Germinal center (tissue), 1 donor: ENCODE measurements at regions not wholly inside any gene's neighbourhood (a gene's known extent, or its start where the extent isn't known, plus 50 kb on each side); places are given as distances from the start of the nearest gene placed in this dataset.
A peak's percentile ranks its signal among the peaks of the same experiment; 100 is the strongest.
"Not testable (repeated sequence)": the region's sequence is repeated elsewhere in the genome, so short reads cannot be mapped to it uniquely, and the experiment has no call there.

Experiments used
- DNase-seq: peaks from one replicate; pipeline ENCODE4 v3.0.0; 2012; ENCODE audit warnings: mixed read lengths, low spot score

DNA sequence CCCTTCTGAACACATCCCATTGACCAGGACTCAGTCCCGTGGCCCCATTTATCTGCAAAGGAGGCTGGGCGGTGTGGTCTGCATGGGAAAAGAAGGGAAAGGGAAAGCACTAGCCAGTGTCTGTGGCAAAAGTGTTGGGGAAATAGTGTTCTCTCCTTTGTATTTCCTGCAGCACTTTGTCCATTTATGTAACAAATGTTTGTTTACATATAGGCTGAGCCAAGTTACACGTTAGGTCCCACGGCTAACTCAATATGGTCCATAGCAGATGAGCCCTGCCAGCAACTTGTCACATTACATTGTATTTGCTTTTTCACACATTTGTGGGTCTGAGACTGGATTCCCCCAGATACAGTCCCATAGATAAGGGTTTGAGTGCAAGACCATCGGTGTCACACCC, 260.5 kb downstream of the MSX2 start:
- no peak for DNase-seq

DNA sequence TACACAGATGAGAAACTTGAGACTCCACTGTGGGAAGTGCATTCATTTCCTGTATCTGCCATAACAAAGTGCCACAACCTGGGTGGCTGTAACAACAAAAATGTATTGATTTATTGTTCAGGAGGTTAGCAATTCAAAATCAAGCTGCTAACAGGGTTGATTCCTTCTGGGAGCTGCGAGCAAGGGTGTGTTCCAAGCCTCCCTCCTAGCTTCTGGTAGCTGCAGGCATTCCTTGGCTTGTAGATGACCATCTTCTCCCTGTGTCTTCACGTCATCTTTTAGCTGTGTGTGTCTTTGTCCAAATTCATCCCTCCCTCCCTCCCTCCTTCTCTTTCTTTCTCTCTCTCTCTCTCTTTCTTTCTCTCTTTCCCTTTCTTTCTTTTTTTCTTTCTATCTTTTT, 258.1 kb downstream of the MSX2 start:
- no peak for DNase-seq

DNA sequence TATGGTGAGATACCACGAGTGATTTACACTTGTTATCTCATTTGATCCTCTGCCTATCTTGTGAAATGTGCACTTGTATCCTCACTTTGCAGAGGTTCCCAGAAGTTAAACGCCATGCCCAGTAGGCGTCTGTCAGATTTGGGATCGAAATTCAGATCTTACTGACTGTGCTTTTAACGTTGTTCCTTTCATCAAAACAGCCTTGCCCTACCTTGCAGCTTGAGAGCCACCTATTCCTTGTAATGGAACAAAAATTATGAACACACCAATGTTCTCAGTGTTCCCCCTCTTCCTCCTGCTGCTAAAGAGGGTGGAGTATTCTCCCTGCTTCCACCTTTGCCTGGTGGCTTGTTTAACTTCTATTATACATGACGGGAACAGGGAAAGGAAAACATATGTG, 257.0 kb downstream of the MSX2 start:
- DNase-seq = no peak

DNA sequence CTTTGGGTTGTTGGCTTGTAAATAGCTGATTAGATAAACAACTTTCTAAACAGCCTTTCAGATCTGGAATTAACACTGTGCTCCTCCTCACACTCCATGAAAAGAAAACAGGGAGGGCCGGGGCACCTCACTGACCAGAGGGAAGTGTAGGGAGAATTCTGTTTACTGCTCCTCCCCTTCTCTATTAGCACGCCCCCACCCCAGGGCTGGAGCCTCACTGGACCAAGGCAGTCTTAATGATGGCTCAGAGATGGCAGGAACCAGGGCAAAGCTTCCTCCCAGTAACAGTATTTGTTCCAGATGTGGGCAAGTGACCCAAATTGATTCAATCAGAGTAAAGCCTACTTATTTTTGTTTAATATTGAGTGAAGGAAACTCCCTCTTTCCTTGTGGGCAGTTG, 256.6 kb downstream of the MSX2 start:
- DNase-seq = no peak

DNA sequence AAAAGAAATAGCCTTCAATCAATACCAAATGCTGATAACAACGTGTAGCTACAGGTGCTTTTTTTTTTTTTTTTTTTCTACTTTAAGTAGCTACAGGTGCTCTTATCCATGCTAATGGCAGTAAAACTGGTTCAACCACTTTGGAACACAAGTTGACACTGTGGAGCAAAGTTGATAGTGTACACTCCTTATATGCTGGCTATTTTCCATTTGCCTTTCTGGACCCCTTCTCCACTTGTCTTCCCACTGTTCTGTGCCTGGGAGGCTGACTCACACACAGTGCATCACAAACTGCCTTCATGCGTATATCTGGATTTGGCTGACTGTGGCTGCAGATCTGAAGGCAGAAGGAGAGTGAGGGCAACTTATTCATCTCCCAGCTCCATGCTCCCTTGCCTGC, 247.9 kb downstream of the MSX2 start:
- no peak for DNase-seq

DNA sequence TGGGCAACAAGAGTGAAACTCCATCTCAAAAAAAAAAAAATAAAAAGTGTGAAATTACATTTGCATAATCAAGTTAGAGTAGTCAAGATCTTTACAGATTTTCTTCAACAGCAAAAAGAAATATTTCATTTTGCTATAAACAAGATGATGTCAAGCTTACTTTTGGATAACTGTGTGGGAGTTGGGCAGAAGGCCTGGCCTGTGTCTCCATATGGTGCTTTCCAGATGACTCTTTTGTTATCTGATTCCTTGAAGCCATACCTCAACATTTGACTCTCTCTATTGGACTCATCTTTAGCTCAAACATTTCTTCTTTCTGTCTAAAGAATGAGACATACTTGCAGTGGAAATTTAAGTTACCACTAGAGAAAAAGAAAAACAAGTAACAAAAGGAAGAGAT, 246.8 kb downstream of the MSX2 start:
- DNase-seq = no peak

DNA sequence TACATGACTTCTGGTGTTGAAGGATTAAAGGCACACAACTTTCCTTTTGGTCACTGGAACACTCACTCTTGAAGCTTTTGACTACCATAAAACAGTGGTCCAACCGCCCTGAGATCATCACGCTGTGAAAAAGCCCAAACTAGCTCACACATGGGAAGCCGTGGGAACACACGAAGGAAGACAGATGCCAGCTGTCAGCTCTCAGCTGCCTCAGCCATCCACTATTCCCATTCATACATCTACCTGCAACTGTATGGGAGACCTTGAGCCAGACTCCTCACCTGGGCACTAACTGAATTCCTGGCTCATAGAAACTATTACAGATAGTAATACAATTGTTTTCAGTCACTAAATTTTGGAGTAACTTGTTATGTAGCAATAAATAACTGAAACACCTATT, 246.1 kb downstream of the MSX2 start:
- no peak for DNase-seq

DNA sequence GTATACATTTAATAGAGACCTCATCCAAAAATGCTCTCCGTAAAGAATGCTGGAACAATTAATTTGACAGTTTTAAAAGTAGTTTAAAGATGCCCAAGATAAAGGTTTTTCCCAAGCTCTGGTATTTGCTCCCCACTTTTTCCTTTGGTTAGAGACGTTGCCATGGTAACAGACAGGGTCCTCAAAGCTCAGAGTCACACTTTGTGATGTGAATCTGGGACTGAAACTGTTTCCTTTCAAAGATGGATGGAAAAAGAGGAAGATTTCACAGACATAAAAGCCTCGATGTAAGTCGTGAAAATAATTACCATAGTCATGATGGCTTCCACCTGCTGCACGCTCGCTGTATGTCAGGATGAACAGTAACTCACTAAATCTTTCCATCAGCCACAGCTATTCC, 229.5 kb downstream of the MSX2 start:
- no peak for DNase-seq

DNA sequence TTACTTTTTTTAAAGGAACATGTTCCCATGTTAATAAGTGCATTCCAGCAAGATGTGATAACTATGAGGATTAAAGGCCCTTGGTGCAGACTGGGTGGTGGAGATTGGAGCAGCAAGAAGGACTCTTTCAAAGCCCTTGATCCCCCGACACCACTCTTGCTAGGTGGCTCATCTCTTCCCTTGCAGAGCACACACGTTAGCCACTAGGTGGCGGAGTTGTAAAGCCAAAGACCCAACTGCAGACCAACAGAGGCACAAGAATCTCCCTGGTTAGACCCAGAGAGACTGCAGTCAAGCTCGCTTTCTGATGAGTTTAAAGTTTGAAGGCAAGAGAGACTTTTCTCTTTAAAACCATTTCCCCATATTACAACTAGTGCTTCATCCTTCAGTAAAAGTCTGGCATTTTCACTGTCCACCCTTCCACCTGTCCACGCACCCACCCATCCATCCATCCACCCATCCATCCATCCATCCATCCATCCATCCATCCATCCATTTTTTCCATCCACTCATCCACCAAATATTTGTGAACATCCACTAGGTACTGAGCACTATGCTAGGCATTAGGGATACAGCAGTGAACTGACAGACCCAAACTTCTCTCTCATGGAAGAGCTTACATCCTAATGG, 226.9 kb downstream of the MSX2 start:
- peak; percentile 70 for DNase-seq

DNA sequence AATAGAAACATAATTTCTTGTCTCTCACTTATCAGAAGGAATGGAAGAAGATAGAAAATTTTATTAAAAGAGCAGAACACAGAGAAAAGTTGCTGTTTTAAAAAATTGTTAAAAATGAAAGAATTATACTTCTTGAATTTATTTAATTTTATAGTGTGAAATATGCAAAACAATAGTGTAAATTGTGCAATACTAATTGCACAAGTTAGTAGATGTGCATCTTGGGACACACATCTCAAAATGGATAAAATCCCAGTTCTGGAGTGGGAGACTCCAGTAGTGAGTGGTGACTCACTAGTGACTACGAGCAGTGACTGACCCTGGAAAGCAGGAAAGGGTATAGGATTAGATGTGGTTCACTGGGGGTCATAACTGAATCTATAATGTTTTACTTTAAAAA, 223.2 kb downstream of the MSX2 start:
- DNase-seq = no peak

DNA sequence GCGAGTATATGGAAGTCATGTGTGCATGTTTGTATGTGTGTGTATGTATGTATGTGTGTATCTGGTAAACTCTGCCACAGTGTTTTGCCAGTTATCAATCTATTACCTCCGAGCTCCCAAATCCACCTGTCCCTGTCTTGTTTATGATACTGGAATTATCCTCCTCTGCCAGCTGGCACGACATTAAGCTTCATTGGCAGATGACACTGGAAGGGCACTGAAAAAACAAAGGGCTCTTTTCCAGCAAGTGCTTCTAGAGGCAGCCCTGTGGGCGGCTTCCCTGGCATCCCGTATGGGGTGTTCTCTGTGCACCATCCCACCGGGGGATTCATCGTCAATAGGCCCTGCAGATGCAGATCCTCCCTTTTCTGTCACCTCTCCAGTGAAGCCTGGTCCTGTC, 221.5 kb downstream of the MSX2 start:
- no peak for DNase-seq

DNA sequence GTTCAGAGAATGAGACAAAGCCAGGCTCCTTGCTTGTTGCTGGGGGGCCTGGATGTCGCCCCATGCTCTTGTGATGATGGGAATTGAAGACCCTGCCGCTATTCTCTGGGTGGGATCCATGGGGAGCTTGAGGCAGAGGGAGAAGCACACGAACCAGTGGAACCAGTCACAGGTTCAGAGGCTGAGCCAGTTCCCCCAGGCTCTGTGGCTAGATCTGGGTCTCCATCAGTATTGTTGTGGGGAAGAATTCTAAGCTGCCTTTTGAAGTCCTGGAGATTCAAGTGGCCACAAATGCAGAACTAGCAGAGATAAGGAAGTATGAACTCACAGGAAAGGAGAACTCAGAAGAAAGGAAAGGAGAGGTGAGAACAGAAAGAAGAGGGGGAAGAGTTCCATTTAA, 219.4 kb downstream of the MSX2 start:
- DNase-seq = no peak

DNA sequence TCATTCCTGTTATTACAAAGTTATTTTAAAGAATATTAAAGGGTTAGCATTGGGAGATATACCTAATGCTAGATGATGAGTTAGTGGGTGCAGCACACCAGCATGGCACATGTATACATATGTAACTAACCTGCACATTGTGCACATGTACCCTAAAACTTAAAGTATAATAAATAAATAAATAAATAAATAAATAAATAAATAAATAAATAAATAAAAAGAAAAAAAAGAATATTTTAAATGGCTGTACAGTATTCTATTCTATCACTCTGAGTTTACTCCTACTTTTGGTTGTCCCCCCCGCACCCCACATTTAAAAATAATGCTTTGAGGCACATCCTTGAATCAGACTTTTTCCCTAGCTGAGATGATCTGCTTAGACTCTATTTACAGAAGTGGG, 218.6 kb downstream of the MSX2 start:
- DNase-seq = not testable (repeated sequence)

DNA sequence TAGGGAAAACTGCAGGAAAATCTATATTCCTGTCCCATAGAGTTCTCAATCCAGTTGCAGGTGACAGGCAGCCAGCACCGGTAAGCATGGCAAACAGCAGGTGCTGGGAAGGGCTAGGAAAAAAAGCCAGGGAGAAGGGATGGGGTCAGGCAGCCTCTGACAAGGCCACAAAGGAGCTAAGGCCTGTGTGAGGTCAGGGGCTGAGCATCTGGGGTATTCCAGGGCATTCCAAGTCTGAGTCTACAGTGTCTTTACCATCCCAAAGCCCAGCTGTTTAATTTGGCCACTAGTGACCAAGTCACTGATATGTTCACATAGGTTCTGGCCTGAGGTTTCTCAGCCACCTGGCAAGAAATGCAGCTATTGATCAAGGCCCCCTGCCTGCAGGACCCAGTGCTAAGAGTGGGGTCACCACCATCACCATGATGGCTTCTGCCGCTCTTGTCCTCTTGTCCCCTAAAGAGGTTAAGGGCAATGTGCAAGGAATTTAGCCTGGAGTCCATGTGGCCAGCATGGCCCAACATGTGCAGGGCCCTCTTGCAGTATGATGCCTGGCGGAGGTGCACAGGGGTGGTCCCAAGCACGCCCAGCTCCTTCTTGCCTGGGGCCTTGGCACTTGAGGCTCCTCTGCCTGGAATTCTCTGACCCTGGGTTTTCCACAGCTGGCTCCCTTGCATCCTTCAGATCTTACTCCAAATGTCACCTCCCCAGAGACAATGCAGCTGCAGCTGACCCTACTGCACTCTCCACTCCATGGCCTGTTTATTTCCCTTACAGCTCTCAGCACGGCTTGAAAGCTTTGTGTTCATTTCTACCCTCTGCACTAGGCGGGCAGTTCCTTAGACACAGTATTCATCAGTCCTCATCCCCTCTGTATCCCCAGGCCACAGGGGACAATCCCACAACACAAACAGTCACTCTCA, 213.1 kb downstream of the MSX2 start:
- no peak for DNase-seq

DNA sequence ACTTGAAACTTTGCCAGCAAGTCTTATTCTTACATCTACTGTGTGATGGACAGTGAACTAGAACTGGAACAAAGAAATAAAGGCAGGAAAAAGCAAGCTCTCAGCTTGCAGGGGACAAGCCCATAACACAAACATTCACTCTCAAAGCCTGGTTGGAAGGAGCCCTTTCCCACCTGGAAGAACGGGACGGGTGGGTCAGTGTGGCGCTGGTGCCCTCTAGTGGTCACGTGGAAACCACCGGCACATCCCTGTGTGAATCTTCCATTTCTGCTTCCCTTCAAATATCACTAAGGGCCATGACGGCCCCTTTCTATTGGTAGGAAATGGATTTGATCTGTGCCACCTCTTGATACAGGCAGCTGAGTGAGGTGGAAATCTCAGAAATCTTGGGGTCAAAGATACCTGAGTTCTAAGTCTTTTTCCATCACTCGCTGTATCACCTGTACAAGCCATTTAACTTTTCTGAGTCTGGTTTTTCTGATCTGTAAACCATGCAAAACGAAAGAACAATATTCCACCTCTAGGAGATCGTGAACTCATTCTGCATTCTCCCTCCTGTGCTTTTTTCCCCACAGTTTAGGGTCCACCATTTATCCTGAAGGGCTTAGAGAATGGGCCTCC, 211.6 kb downstream of the MSX2 start:
- peak; percentile 33 for DNase-seq

DNA sequence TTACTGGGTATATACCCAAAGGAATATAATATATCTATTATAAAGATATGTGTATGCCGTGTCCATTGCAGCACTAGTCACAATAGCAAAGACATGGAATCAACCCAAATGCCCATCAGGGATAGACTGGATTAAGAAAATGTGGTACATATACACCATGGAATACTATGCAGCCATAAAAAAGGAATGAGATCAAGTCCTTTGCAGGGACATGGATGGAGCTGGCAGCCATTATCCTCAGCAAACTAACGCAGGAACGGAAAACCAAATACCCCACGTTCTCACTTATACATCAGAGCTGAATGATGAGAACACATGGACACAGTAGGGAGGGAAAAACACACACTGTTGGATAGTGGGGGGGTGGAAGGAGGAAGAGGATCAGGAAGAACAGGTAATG, 206.7 kb downstream of the MSX2 start:
- not testable (repeated sequence) for DNase-seq

DNA sequence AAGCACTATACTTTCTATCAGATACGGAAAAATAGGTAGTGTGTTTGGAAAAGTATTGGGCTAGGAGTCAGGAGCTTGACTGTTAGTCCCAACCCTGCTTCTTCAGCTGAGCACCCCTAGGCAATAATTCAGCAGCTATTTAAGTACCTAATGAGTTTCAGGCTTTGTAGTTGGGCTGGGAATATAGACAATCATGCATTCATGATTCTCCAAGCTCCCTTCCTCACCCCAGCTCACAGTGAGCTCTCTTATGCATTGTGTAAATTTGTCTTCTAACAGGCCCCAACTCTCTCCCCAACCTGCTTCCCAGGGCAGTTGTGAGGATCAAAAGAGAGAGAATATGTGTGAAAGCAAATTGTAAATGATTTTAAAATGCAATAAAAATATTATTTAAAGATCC, 201.2 kb downstream of the MSX2 start:
- no peak for DNase-seq

DNA sequence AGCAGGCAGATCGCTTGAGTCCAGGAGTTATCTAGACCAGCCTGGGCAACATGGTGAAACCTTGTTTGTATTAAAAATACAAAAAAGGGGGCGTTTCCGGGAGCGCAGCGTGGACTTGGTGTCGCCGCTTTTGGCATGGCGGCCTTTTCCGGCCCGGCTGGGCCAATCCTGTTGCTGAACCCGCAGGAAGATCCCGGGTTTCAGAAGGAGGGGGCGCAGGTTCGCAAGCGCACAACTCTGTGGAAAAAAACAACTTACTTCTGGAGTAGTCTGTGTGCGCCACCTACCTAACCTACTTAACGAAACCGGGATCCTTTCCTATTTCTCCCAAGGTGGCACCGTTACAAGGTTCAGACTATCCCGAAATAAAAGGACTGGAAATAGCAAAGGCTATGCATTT, 198.6 kb downstream of the MSX2 start:
- DNase-seq = no peak

DNA sequence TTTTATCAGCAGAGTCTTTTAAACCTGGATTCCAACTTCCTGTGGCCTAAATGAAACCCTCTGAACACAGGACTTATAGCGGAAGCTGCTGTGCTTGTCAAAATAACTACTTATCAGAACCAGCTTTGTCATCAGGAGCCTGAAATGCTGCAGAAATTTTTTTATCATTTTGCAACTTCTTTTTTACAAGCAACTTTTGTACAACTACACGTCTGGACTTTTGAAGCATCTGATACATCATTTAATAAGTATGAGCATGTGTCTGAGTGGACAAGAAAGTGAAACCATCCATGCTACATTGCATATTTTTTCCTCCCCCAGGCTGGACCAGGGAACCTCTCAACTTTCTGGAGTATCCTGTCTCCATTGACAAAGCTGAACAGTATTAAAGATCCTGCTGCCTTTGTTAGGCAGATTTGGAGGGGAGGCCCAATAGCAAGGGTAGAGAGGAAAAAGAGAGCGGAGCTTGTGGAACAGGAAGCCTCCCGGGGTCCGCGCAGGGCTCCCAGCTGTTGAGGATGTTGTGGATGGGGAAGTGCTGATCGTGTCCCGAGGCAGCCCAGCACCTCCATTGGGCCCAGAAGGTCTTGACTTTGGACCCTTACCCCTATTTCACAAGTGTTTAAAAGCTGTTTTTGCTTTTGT, 196.6 kb downstream of the MSX2 start:
- DNase-seq = no peak

DNA sequence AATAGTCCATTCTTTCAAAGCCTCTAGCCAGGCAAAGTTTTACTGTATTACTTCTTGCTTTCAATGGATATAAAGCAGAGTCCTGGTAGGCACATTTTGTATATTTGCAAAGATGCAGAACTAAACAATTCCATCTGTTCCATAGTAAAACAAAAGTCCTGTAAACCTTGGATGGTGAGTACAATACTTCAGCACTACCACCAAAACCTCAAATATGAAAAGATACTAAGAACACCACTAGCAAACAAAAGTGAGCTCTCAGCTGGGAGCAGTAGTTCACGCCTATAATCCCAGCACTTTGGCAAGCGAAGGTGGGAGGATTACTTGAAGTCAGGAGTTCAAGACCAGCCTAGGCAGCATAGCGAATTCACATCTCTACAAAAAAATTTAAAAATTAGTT, 195.0 kb downstream of the MSX2 start:
- DNase-seq = no peak

DNA sequence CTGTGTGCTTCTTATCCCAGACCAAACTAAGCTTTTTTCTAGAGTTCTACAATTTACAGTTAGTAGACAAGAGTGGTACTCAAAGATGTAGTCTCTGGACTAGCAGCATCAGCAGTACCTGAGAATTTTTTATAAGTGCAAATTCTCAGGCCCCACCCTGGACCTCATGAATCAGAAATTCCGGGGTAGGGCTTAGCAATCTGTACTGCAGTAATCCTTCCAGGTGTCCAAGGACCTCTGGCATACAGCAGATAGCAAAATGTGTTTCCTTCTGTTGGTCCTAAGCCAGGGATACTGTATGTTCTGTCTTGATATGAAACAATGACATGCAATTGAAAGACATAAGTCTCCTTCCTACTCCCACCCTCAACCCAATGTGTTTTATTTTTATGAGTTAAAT, 194.3 kb downstream of the MSX2 start:
- DNase-seq = no peak

DNA sequence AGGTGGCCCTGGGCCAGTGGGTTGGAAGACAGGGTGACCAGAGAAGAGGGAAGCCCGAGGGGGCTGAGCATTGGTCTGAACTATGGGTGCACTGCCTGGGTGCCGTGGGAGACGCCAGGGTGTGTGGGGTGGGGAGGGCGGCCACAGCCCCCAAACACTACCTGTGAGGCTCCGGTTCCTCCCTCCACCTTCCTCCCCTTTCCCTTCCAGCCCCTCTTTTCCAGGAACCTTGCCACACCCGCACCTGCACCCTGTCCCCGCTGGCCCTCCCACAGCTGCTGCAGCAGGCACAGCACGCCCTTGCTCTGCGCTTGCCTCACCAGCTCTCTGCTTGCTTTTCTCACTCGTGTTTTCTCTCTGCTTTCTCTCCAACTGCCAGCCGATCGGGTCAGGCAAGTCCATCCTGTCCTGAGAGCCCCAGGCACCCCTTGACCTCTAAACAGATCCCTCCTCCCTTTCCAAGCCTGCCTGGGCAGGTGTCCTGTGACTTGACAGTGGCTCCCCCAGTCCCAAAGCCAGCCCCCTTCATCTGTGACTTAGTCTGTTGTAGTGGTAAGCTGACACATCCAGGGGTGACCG, 193.7 kb downstream of the MSX2 start:
- no peak for DNase-seq
